RWPE1 (cell line): ENCODE measurements at regions not wholly inside any gene's neighbourhood (a gene's known extent, or its start where the extent isn't known, plus 50 kb on each side); places are given as distances from the start of the nearest gene placed in this dataset.
"Not testable (repeated sequence)": the region's sequence is repeated elsewhere in the genome, so short reads cannot be mapped to it uniquely, and the experiment has no call there.

Experiments used
- CTCF ChIA-PET: fragments of 350-600 bp; sonication (Branson Sonifier 250); formaldehyde crosslinking; extraction: SDS; loops from one replicate; lab custom pipeline; 2021; lab: Yijun Ruan, JAX
- POLR2A ChIA-PET: fragments of 400-600 bp; formaldehyde crosslinking; extraction: SDS; loops from one replicate; lab custom pipeline; 2020; ENCODE audit warnings: antibody characterized with exemption; ENCODE audit not compliant: low non-redundant PET; lab: Yijun Ruan, JAX
- DNase-seq: peaks from one replicate; pipeline ENCODE4 v3.0.0; 2012; ENCODE audit warnings: low spot score
- H3K27ac ChIP-seq: fragments of 450-650 bp; 2 replicates; pipeline ENCODE4 v1.5.1; 2017
- TF ChIP-seq, protein P1 (sequence below): fragments of 450-650 bp; conservative IDR thresholded peaks from 2 replicates; pipeline ENCODE4 v1.5.1; 2017; ENCODE audit warnings: low read depth, mild to moderate bottlenecking

DNA sequence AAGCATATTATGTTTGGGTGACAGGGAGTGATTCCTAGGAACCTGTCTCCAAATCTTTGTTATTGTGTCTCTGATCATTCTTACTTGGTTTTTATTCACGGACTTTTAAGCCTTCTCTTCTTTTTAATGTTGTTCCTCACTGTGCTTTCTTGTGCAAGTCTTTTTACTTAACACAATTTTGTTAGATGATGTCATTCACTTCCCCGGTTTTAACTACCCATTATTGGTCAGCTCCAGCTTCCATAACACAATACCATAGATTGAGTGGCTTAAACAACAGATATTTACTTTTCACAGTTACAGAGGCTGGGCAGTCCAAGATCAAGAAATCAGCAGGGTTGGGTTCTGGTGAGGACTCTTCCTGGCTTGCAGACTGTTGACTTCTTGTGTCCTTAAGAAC, 436.3 kb upstream of the CBLB start:
- TF ChIP-seq, protein P1, sequence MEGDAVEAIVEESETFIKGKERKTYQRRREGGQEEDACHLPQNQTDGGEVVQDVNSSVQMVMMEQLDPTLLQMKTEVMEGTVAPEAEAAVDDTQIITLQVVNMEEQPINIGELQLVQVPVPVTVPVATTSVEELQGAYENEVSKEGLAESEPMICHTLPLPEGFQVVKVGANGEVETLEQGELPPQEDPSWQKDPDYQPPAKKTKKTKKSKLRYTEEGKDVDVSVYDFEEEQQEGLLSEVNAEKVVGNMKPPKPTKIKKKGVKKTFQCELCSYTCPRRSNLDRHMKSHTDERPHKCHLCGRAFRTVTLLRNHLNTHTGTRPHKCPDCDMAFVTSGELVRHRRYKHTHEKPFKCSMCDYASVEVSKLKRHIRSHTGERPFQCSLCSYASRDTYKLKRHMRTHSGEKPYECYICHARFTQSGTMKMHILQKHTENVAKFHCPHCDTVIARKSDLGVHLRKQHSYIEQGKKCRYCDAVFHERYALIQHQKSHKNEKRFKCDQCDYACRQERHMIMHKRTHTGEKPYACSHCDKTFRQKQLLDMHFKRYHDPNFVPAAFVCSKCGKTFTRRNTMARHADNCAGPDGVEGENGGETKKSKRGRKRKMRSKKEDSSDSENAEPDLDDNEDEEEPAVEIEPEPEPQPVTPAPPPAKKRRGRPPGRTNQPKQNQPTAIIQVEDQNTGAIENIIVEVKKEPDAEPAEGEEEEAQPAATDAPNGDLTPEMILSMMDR, result no peak
- DNase-seq, result no peak
- POLR2A ChIA-PET, result no interaction called here
- CTCF ChIA-PET, result interaction anchor here (0.5 to 0.7 kb wide), 2 partner anchors 36 to 405 kb away, joined by 3 read pairs; no protein-coding TSS in a partner anchor
- no peak overlapping the region for H3K27ac ChIP-seq

DNA sequence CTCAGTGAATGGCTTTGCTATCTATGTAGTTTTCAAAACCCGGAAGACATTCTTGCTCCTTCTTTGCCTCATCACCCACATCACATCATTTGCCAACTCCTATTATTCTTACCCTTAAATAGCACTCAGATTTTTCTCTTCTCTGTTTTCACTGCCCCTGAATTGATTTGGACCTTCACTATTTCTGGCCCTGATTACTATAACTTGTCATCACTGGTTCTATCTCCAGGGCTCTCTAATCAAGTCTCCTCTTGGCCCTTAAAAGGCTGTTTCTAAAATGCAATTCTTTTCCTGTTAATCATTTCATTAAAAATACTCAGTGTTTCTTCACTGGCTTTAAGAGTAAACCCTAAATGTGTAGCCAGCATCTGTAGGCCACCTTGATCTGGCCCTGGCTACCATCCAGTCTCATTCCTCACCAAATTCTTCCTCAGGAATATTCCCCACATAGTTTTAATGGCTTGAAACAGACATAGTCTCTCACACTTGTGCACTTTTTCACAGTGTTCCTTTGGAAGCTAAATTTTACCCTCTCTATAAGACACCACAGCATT, 437.1 kb upstream of the CBLB start:
- ChIA-PET POLR2A (no interaction called here), CTCF (no interaction called here)
- no peak overlapping the region for H3K27ac ChIP-seq
- DNase-seq, result no peak
- TF ChIP-seq, protein P1, result no peak

GRCh38 chr3:106309274-106309673, 440.5 kb upstream of the CBLB start:
- no peak for DNase-seq
- ChIA-PET CTCF (no interaction called here), POLR2A (no interaction called here)
- no peak overlapping the region for H3K27ac ChIP-seq
- TF ChIP-seq, protein P1, result no peak

GRCh38 chr3:106309798-106310197, 441.0 kb upstream of the CBLB start:
- POLR2A ChIA-PET, H3K27ac ChIP-seq, CTCF ChIA-PET, DNase-seq: not testable (repeated sequence)

DNA sequence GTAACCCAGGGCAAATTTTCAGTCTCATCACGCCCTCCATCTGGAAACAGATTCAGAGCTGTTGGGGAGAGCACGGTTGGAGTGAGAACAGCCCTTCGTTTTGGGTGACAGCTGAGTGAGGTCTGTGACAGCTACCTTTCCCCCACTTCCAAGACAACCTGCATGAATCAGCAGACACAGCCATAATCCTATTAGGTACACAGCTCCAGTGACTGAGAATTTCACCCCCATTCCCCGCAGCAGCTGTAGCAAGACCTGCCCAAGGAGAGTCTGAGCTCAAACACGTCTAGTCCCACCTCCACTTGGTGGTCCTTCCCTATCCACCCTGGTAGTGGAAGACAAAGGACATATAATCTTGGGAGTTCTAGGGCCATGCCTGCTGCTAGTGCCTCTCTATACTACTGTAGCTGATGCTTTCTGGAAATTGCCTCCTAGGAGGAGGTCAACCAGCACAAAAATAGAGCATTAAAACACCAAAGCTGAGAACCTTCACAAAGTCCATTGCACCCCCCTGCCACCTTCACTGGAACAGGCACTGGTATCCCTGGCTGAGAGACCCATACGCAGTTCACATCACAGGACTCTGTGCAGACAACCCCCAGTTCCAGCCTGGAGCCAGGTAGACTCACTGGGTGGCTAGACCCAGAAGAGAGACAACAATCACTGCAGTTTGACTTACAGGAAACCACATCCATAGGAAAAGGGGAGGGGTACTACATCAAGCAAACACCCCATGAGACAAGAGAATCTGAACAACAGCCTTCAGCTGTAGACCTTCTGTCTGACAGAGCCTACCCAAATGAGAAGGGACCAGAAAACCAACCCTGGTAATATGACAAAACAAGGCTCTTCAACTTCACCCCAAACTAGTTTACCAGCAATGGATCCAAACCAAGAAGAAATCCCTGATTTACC, 448.6 kb upstream of the CBLB start:
- H3K27ac ChIP-seq, result no peak overlapping the region
- DNase-seq, result no peak
- POLR2A ChIA-PET, result no interaction called here
- CTCF ChIA-PET, result no interaction called here
- TF ChIP-seq, protein P1, result no peak

GRCh38 chr3:106321438-106321837, 452.6 kb upstream of the CBLB start:
- H3K27ac ChIP-seq, CTCF ChIA-PET, DNase-seq, POLR2A ChIA-PET: not testable (repeated sequence)

GRCh38 chr3:106323586-106323985, 454.8 kb upstream of the CBLB start:
- TF ChIP-seq, protein P1, result no peak
- ChIA-PET CTCF (interaction anchor here (0.5 kb wide), 1 partner anchor 220 kb away, joined by 3 read pairs; no protein-coding TSS in a partner anchor), POLR2A (no interaction called here)
- no peak for DNase-seq
- no peak overlapping the region for H3K27ac ChIP-seq
